ENCODE measurements at regions not wholly inside any gene's neighbourhood (a gene's known extent, or its start where the extent isn't known, plus 50 kb on each side); places are given as distances from the start of the nearest gene placed in this dataset.

DNA sequence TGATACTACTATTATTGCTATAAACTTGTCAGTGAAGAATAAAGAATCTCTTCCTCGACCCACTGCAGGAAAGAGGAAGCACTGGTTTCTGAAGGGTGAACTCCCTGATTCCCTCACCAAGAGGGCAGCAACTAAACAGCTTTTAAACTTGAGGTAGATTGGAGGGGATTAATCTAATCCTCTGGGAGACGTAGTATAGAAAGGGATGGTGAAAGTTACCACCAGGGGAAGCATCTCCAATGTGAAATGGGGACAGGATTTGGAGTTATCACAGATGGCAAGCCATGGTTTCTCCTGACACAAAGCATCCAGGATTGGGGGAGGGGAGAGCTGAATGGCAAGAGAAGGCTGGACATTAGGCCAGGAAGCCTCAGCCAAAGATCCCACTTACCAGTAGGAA lies 62.7 kb upstream of the PTPN13 start:
- TF ChIP-seq RBM14 (IDR thresholded peaks at IDR 0.05; ENCODE audit: borderline replicate concordance, insufficient read depth, low read depth, low read length) (no peak), COPS2 (conservative IDR thresholded peaks at IDR 0.05) (no peak), MYC (IDR thresholded peaks at IDR 0.05; ENCODE audit: low read depth, low read length) (no peak), MYC (CRISPR knock-in tag; IDR thresholded peaks at IDR 0.05; ENCODE audit: borderline replicate concordance, low read depth) (no peak), SMARCA4 (IDR thresholded peaks at IDR 0.05) (no peak), PHF21A (IDR thresholded peaks at IDR 0.05; ENCODE audit: borderline replicate concordance, low read depth) (no peak), ZNF282 (CRISPR knock-in tag; IDR thresholded peaks at IDR 0.05) (no peak), BRCA1 (IDR thresholded peaks at IDR 0.05) (no peak), BRCA1 (CRISPR knock-in tag; IDR thresholded peaks at IDR 0.05) (no peak), IRF9 (tag; IDR thresholded peaks at IDR 0.05) (no peak), CTCF (IDR thresholded peaks at IDR 0.05 in 2 of 3, conservative IDR thresholded peaks at IDR 0.05 in 1 of 3; ENCODE audit: insufficient read depth in 2 of 3, low read depth in 1 of 3, low read length in 3 of 3) (no peak)

All from K562 (cell line).